NB4 (cell line): ENCODE measurements at regions not wholly inside any gene's neighbourhood (a gene's known extent, or its start where the extent isn't known, plus 50 kb on each side); places are given as distances from the start of the nearest gene placed in this dataset.

Experiments used
- DNase-seq: peaks from one replicate; pipeline ENCODE4 v3.0.0; 2010; ENCODE audit warnings: low read depth
- H3K4me3 ChIP-seq: one replicate; pipeline ENCODE4 v1.5.1; 2011; ENCODE audit warnings: mild to moderate bottlenecking, low read depth, low read length, moderate library complexity
- CTCF ChIP-seq: IDR thresholded peaks from one replicate; pipeline ENCODE4 v1.5.1; 2012; ENCODE audit warnings: low read depth, low read length
- MYC ChIP-seq: IDR thresholded peaks from 2 replicates; pipeline ENCODE4 v1.6.1; 2011; ENCODE audit warnings: low read depth, low read length
- POLR2A ChIP-seq: IDR thresholded peaks from 2 replicates; pipeline ENCODE4 v1.6.1; 2011; ENCODE audit warnings: mild to moderate bottlenecking; ENCODE audit not compliant: insufficient read length; ENCODE audit errors: extremely low read depth
- TF ChIP-seq, protein P1 (sequence below): IDR thresholded peaks from 2 replicates; pipeline ENCODE4 v1.6.1; 2011; ENCODE audit warnings: low read depth, low read length

- no peak overlapping the region for H3K4me3 ChIP-seq
- no peak for DNase-seq
- no peak for TF ChIP-seq MYC
- TF ChIP-seq CTCF: no peak
- TF ChIP-seq, protein P1, sequence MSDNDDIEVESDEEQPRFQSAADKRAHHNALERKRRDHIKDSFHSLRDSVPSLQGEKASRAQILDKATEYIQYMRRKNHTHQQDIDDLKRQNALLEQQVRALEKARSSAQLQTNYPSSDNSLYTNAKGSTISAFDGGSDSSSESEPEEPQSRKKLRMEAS: no peak
- TF ChIP-seq POLR2A: no peak
Measured at GRCh38 chr6:8664070-8664469, 228.7 kb upstream of the SLC35B3 start.

- no peak overlapping the region for H3K4me3 ChIP-seq
- no peak for DNase-seq
- TF ChIP-seq CTCF (no peak), MYC (no peak), POLR2A (no peak)
- TF ChIP-seq, protein P1: no peak
Measured at GRCh38 chr6:8659404-8660189, 224.3 kb upstream of the SLC35B3 start.

GRCh38 chr6:8658416-8658815, 223.1 kb upstream of the SLC35B3 start:
- no peak for DNase-seq
- H3K4me3 ChIP-seq: no peak overlapping the region
- TF ChIP-seq, protein P1: no peak
- TF ChIP-seq CTCF (no peak), MYC (no peak), POLR2A (no peak)

- DNase-seq: no peak
- no peak overlapping the region for H3K4me3 ChIP-seq
- TF ChIP-seq POLR2A (no peak), MYC (no peak), CTCF (no peak)
- TF ChIP-seq, protein P1: no peak
Measured at GRCh38 chr6:8657522-8657921, 222.2 kb upstream of the SLC35B3 start.

DNA sequence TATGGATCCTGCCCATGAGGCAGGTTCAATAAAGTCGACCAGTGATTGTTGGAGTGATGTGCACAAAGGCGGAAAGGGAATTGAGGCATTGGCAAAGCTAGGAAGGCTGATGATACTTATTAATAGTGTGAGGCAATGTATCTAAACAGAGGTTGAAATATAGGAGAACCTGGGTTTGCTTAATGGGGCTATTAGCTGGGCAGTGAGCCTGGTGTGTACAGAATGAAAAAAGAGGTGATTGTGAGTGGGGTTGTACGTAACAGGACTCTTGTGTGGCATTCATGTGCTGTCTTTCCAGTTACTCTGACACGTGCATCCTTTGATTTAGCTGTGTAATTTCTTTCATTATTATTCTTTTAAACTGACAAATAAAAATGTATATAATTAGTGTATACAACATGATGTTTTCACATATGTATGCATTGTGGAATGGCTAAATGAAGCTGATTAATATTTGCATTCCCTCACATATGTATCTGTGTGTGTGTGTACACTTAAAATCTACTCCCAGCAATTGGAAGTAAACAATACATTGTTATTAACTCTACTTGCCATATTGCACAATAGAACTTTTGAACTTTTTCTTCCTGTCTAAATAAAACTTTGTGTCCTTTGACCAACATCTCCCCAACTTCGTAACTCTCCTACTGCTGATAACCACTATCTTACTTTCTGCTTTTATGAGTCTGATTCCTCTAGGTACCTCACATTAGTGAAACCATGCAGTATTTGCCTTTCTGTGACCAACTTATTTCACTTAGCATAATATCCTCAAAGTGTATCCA, 220.5 kb upstream of the SLC35B3 start:
- TF ChIP-seq POLR2A (no peak), CTCF (no peak), MYC (no peak)
- TF ChIP-seq, protein P1: no peak
- DNase-seq: no peak
- no peak overlapping the region for H3K4me3 ChIP-seq
